ENCODE measurements at regions not wholly inside any gene's neighbourhood (a gene's known extent, or its start where the extent isn't known, plus 50 kb on each side); places are given as distances from the start of the nearest gene placed in this dataset.
A peak's percentile ranks its signal among the peaks of the same experiment; 100 is the strongest.

GRCh38 chr9:32698706-32699277 is 63.3 kb upstream of the TAF1L start:
- DNase-seq, result no peak

- DNase-seq, result peak in 2 of 56 donors; percentile 8 to 9
Observed at GRCh38 chr9:32701321-32702022, 66.0 kb upstream of the TAF1L start.

- DNase-seq, result no peak
Observed at GRCh38 chr9:32703635-32704034, 68.2 kb upstream of the TAF1L start.

- DNase-seq, result no peak
Observed at GRCh38 chr9:32704343-32704742, 68.9 kb upstream of the TAF1L start.

- no peak for DNase-seq
Observed at GRCh38 chr9:32705059-32705458, 69.6 kb upstream of the TAF1L start.

- DNase-seq, result no peak
Observed at GRCh38 chr9:32706004-32706724, 70.7 kb upstream of the TAF1L start.

- DNase-seq, result no peak
Observed at GRCh38 chr9:32706725-32707100, 71.2 kb upstream of the TAF1L start.

GRCh38 chr9:32707326-32707725 is 71.9 kb upstream of the TAF1L start:
- DNase-seq, result no peak

- no peak for DNase-seq
Observed at GRCh38 chr9:32708480-32709150, 73.1 kb upstream of the TAF1L start.

- DNase-seq, result no peak
Observed at GRCh38 chr9:32709871-32710270, 73.5 kb upstream of the TMEM215 start.

- DNase-seq, result no peak
Observed at GRCh38 chr9:32716425-32716824, 66.9 kb upstream of the TMEM215 start.

GRCh38 chr9:32716955-32717543 is 66.3 kb upstream of the TMEM215 start:
- DNase-seq, result no peak

GRCh38 chr9:32722704-32723103 is 60.6 kb upstream of the TMEM215 start:
- no peak for DNase-seq

- DNase-seq, result no peak
Observed at GRCh38 chr9:32723789-32724325, 59.5 kb upstream of the TMEM215 start.

GRCh38 chr9:32725066-32725860 is 58.1 kb upstream of the TMEM215 start:
- DNase-seq, result no peak

- DNase-seq, result no peak
Observed at GRCh38 chr9:32728181-32728580, 55.2 kb upstream of the TMEM215 start.
